NK-92 (cell line): ENCODE measurements at regions not wholly inside any gene's neighbourhood (a gene's known extent, or its start where the extent isn't known, plus 50 kb on each side); places are given as distances from the start of the nearest gene placed in this dataset.
"Not testable (repeated sequence)": the region's sequence is repeated elsewhere in the genome, so short reads cannot be mapped to it uniquely, and the experiment has no call there.

Source experiments
- DNase-seq: peaks from one replicate; lab custom pipeline; 2025; ENCODE audit not compliant: unreplicated experiment; lab: John Stamatoyannopoulos, UW

GRCh38 chr6:137610702-137611101 is 116.5 kb upstream of the OLIG3 start:
- DNase-seq = no peak

- no peak for DNase-seq
Measured at GRCh38 chr6:137623293-137623692, 129.1 kb upstream of the OLIG3 start.

GRCh38 chr6:137625100-137625661 is 131.0 kb upstream of the OLIG3 start:
- no peak for DNase-seq

GRCh38 chr6:137625808-137626207 is 131.6 kb upstream of the OLIG3 start:
- no peak for DNase-seq

GRCh38 chr6:137630666-137631065 is 136.5 kb upstream of the OLIG3 start:
- DNase-seq = no peak

- no peak for DNase-seq
Measured at GRCh38 chr6:137631323-137631722, 137.1 kb upstream of the OLIG3 start.

- not testable (repeated sequence) for DNase-seq
Measured at GRCh38 chr6:137634177-137634576, 140.0 kb upstream of the OLIG3 start.

- no peak for DNase-seq
Measured at GRCh38 chr6:137637121-137637520, 142.9 kb upstream of the OLIG3 start.

GRCh38 chr6:137638926-137639706 is 144.9 kb upstream of the OLIG3 start:
- no peak for DNase-seq

GRCh38 chr6:137640086-137640485 is 145.9 kb upstream of the OLIG3 start:
- no peak for DNase-seq

GRCh38 chr6:137641474-137642077 is 147.4 kb upstream of the OLIG3 start:
- DNase-seq = no peak

GRCh38 chr6:137643210-137643609 is 149.0 kb upstream of the OLIG3 start:
- DNase-seq = not testable (repeated sequence)

GRCh38 chr6:137643644-137644043 is 149.4 kb upstream of the OLIG3 start:
- not testable (repeated sequence) for DNase-seq

- no peak for DNase-seq
Measured at GRCh38 chr6:137645850-137646249, 151.7 kb upstream of the OLIG3 start.

- no peak for DNase-seq
Measured at GRCh38 chr6:137646484-137646883, 152.3 kb upstream of the OLIG3 start.

- DNase-seq = no peak
Measured at GRCh38 chr6:137647762-137648447, 153.7 kb upstream of the OLIG3 start.

GRCh38 chr6:137650720-137651119 is 156.5 kb upstream of the OLIG3 start:
- no peak for DNase-seq

GRCh38 chr6:137651178-137651577 is 157.0 kb upstream of the OLIG3 start:
- DNase-seq = no peak

GRCh38 chr6:137651591-137652335 is 157.6 kb upstream of the OLIG3 start:
- no peak for DNase-seq

- DNase-seq = no peak
Measured at GRCh38 chr6:137652961-137653705, 158.9 kb upstream of the OLIG3 start.
